ENCODE measurements at regions not wholly inside any gene's neighbourhood (a gene's known extent, or its start where the extent isn't known, plus 50 kb on each side); places are given as distances from the start of the nearest gene placed in this dataset.

DNA sequence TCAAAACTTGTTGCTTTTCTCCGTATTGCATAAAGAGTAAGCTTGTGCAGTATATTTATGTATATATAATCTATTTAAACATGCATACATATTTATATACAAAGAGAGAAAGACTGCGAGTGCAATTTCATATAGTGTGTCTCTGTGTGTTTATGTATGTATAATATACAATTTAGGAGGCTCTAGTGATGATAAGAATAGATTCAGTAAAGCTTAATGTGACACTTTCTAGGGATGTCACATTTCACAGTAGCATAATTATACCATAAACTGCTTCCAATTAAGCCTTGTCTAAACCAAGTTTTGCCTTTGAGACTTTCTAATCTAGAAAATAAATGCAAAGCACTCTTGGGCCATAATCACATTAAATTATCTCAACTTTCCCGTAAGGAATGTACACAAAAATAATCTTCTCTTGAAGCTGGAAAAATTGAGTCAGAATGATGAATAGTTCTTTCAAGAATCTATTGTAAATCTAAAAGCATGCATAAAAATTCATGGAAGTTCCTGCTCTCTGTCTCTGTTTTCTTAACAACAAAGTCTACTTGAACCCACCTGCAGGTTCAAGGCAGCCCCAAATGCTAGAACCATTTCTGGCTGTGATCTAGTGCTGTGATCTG lies 114.1 kb upstream of the NPY2R start:
- TF ChIP-seq, protein P1, sequence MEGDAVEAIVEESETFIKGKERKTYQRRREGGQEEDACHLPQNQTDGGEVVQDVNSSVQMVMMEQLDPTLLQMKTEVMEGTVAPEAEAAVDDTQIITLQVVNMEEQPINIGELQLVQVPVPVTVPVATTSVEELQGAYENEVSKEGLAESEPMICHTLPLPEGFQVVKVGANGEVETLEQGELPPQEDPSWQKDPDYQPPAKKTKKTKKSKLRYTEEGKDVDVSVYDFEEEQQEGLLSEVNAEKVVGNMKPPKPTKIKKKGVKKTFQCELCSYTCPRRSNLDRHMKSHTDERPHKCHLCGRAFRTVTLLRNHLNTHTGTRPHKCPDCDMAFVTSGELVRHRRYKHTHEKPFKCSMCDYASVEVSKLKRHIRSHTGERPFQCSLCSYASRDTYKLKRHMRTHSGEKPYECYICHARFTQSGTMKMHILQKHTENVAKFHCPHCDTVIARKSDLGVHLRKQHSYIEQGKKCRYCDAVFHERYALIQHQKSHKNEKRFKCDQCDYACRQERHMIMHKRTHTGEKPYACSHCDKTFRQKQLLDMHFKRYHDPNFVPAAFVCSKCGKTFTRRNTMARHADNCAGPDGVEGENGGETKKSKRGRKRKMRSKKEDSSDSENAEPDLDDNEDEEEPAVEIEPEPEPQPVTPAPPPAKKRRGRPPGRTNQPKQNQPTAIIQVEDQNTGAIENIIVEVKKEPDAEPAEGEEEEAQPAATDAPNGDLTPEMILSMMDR (conservative IDR thresholded peaks at IDR 0.05; ENCODE audit: low read length): no peak
- TF ChIP-seq EZH2phosphoT487 (IDR thresholded peaks at IDR 0.05; ENCODE audit: borderline replicate concordance): no peak

Measured in Loucy (cell line).